GM12865 (cell line): ENCODE measurements at regions not wholly inside any gene's neighbourhood (a gene's known extent, or its start where the extent isn't known, plus 50 kb on each side); places are given as distances from the start of the nearest gene placed in this dataset.

Experiments
- DNase-seq: peaks from one replicate; pipeline ENCODE4 v3.0.0; 2010; ENCODE audit warnings: low read depth
- H3K4me3 ChIP-seq: 2 replicates; pipeline ENCODE4 v1.5.1; 2011; ENCODE audit warnings: mild to moderate bottlenecking, low read depth, low read length, control low read depth
- TF ChIP-seq, protein P1 (sequence below): IDR thresholded peaks from 2 replicates; pipeline ENCODE4 v1.5.1; 2011; ENCODE audit warnings: low read length, control low read depth, low read depth, inconsistent platforms; ENCODE audit not compliant: insufficient read depth; ENCODE audit errors: missing control alignments

DNA sequence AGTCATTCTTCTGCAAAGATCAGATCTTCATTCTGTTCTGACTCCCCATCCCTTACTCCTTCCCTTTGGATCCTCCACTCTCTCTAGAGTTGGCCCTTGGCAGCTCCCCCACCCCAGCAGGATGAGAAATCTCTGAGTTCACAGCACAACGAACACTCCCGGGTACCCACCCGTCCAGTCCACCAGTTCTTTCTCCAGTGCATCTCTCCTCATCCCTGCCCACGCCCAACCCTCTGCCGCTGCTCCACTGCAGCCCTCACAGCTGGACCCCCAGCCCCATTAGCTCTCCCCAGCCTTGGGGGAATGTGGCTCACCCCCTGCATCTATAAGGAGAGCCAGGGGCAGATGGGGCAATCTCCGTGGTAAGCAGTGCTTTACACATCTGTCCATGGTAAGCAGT is 125.7 kb downstream of the MATN1 start:
- H3K4me3 ChIP-seq: no peak overlapping the region
- TF ChIP-seq, protein P1, sequence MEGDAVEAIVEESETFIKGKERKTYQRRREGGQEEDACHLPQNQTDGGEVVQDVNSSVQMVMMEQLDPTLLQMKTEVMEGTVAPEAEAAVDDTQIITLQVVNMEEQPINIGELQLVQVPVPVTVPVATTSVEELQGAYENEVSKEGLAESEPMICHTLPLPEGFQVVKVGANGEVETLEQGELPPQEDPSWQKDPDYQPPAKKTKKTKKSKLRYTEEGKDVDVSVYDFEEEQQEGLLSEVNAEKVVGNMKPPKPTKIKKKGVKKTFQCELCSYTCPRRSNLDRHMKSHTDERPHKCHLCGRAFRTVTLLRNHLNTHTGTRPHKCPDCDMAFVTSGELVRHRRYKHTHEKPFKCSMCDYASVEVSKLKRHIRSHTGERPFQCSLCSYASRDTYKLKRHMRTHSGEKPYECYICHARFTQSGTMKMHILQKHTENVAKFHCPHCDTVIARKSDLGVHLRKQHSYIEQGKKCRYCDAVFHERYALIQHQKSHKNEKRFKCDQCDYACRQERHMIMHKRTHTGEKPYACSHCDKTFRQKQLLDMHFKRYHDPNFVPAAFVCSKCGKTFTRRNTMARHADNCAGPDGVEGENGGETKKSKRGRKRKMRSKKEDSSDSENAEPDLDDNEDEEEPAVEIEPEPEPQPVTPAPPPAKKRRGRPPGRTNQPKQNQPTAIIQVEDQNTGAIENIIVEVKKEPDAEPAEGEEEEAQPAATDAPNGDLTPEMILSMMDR: no peak
- DNase-seq: no peak

DNA sequence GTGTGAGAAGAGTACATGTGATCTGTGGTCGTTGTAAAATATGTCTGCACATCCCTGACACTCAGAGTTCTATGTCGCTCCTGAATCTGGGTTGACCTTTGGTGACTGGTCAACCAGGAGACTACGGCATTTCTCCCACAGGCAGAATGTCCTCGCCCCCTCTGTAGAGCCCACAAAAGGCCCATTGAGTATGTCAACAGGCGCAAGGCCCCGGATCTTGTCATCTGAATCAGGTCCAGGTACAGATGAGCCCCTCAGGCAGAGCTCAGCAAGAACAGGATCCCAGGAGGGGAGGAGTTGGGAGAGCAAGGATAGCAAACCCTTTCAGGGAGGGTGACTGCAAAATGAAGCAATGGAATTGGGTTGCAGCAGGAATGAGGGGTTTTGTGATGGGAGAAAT is 126.5 kb downstream of the MATN1 start:
- TF ChIP-seq, protein P1: no peak
- DNase-seq: no peak

DNA sequence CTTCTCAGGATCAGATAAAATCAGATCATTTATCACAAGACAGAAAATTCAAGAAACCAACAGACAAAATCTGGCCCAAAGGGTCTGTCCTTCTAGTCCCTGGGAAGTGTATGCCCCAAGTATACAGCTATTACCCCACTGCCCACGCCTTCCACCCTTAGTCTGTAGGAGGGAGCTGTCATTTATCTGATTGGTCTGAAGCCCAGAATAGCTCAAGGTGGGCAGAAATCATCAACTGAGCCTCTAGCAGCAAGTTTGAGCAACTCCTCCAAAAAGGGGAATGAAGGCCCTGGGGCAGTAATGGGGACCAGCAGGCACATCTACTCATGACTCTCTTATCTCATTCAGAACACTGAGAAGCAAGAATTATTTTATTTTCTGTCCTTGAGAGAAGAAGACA is 126.9 kb downstream of the MATN1 start:
- DNase-seq: no peak
- TF ChIP-seq, protein P1: no peak
- no peak overlapping the region for H3K4me3 ChIP-seq

More for the DNA sequence above, 126.5 kb downstream of the MATN1 start:
- no peak overlapping the region for H3K4me3 ChIP-seq

DNA sequence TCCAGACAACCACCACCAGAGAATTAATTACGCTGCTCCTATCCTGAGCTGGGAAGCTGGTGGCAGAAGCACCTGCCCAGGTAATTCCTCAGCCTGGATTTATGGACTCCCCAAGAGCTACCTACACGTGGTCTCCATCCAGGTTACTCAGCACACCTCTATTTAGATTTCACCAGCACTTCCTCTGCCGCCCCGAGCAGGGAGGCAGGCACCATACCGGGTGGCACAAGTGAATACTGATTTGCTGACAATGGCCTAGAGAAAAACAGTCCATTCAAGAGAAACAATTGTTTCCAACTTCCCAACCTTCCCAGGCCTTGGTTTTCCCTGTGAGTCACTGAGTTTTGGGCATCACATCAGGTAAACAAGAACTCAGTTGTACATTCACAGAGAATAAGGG is 134.3 kb downstream of the MATN1 start:
- TF ChIP-seq, protein P1: no peak
- no peak overlapping the region for H3K4me3 ChIP-seq
- no peak for DNase-seq

DNA sequence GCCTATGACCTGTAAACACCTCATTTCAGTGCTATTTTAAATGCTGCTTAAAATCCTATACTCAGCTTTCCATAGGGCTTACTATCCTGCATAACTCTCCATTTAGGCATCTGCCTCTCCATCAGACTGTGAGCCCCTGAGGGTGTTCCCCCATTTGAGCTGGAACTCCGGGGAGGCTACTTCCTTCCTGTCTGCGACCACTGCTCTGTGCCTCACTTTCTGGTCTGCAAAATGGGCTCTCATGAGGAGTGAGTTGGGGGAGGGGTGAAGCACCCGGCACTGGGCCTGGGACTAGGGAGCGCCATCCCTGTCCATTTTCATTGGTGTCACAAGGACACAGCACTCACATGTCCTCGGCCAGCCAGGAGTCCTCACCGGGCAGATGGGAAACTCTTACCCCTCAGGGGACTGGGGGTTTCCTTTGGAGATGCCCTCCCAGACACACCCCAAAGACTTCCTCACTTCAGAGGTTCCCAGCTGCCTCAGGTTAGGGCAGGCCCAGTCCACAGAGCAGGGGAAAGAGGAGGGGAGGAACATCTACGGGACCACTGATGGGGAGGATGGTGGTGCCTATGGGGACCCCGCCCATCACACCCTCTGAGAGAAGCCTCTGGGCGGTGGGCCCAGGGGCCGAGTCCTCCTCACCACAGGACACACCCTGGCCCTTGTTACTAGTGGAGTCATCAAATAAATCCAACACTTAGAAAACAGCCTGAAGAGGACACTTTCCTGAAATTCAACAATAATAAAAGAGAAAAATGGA is 134.9 kb downstream of the MATN1 start:
- no peak for DNase-seq
- TF ChIP-seq, protein P1: no peak
- no peak overlapping the region for H3K4me3 ChIP-seq

DNA sequence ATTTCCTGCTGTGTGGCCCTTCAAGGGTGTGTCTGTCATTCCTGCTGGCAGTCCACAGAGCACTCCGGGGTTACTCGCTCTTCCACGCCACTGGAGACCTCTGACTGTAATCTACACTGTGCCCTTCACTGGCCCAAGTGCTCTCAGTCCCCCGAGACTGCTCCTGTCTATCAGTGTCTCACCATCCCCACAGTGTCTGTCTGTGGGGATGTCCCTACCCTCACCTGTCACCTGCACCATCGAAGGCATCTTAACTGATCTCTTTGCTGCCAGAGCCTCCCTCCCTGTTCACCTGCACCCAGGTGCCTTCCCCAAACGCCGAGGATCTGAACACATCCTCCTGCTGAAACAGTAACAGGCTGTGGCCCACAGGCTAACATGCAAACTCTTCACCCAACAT is 136.7 kb downstream of the MATN1 start:
- no peak overlapping the region for H3K4me3 ChIP-seq
- DNase-seq: no peak
- TF ChIP-seq, protein P1: no peak

DNA sequence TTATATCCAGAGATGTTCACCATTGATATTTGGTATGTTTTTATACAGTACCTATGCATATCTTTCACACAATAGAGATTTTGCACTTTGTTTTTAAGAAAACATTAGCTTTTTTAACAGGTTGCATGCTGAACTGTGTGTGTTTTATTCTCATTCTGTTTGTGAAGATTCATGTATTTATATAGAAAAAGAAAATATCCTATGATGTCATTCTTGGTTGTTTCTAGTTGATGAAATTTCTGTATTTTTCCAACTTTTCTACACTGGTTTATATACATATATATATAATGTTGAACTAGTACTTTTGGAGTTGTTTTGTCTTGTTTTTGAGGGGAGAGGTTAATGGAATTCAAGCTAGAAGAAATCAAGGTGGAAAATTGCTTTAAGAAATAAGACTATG is 143.8 kb downstream of the MATN1 start:
- DNase-seq: no peak
- H3K4me3 ChIP-seq: no peak overlapping the region
- TF ChIP-seq, protein P1: no peak
